ENCODE measurements at regions not wholly inside any gene's neighbourhood (a gene's known extent, or its start where the extent isn't known, plus 50 kb on each side); places are given as distances from the start of the nearest gene placed in this dataset.

DNA sequence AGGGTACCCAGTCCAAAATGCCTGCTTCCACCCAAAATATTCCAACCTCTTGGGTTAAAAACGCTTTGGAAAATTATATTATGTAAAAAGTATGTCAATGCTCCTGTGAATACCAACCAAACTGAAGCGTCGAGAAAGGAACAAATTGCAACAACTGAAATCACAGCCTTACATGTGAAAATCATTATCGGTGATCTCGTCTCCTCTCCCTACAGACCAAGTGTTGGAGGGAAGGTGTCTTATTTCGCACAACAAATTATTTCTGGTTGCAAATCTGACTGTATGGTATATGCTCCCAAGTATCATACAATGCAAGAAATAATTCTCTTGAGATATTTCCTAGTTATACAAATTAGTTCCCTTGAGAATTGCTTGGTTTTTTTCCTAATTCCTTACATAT is 89.3 kb upstream of the CDYL2 start:
- TF ChIP-seq, protein P1, sequence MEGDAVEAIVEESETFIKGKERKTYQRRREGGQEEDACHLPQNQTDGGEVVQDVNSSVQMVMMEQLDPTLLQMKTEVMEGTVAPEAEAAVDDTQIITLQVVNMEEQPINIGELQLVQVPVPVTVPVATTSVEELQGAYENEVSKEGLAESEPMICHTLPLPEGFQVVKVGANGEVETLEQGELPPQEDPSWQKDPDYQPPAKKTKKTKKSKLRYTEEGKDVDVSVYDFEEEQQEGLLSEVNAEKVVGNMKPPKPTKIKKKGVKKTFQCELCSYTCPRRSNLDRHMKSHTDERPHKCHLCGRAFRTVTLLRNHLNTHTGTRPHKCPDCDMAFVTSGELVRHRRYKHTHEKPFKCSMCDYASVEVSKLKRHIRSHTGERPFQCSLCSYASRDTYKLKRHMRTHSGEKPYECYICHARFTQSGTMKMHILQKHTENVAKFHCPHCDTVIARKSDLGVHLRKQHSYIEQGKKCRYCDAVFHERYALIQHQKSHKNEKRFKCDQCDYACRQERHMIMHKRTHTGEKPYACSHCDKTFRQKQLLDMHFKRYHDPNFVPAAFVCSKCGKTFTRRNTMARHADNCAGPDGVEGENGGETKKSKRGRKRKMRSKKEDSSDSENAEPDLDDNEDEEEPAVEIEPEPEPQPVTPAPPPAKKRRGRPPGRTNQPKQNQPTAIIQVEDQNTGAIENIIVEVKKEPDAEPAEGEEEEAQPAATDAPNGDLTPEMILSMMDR (IDR thresholded peaks at IDR 0.05) = no peak
- no peak for TF ChIP-seq POLR2A (IDR thresholded peaks at IDR 0.05)
